ENCODE measurements at regions not wholly inside any gene's neighbourhood (a gene's known extent, or its start where the extent isn't known, plus 50 kb on each side); places are given as distances from the start of the nearest gene placed in this dataset.

DNA sequence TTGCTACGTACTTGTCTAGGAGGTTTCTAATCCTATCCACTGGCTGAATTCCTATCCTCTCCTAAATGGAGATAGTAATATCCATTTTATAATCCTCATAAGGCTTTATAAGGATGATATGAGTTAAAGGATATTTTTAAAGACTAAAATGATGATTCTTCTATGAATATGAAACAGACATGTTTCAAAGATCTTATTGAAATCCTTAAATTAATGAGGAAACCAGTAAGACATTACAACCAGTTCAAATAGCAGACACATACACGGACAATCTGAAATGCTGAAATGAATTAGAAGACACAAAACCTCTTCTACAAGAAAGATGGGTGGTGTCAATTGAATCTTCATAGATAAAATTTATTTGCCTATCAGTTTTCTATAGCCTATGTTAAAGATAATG, 132.9 kb upstream of the ANK3 start:
- DNase-seq = no peak
- no peaks in the 10 kb centered on the region for H3K36me3 ChIP-seq (replicated peaks)
- H3K27ac ChIP-seq = no peak overlapping the region
- TF ChIP-seq, protein P1, sequence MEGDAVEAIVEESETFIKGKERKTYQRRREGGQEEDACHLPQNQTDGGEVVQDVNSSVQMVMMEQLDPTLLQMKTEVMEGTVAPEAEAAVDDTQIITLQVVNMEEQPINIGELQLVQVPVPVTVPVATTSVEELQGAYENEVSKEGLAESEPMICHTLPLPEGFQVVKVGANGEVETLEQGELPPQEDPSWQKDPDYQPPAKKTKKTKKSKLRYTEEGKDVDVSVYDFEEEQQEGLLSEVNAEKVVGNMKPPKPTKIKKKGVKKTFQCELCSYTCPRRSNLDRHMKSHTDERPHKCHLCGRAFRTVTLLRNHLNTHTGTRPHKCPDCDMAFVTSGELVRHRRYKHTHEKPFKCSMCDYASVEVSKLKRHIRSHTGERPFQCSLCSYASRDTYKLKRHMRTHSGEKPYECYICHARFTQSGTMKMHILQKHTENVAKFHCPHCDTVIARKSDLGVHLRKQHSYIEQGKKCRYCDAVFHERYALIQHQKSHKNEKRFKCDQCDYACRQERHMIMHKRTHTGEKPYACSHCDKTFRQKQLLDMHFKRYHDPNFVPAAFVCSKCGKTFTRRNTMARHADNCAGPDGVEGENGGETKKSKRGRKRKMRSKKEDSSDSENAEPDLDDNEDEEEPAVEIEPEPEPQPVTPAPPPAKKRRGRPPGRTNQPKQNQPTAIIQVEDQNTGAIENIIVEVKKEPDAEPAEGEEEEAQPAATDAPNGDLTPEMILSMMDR (IDR thresholded peaks at IDR 0.05; ENCODE audit: low read depth, low read length, missing control alignments) = no peak
- no peaks in the 10 kb centered on the region for H3K27me3 ChIP-seq (replicated peaks)
- H3K4me3 ChIP-seq (ENCODE audit: low read depth, low read length) = no peak overlapping the region
- in situ Hi-C loops (cut with HindIII; ENCODE audit: low pct_ligation_motif_present, low sequenced_read_pairs) = no loop called here

DNA sequence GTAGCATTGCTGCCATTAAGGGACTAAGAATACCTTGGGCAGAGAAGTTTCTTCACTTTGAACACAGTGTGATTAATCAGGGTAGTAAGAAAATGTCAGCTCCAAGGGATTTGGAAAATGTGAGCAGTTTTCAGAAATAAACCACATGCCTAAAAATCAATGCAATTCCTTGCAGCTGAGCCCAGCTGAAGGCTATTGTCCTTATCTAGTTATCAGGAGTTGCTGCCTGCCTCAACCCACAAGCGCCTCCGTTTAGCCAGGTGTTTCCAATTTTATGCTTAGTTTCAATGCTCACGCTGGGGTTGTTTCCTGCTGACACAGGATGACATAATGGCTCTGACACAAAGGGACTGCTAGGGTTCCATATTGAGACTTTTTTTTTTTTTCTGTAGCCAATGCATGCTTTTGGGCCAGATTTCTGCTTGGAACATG, 132.3 kb upstream of the ANK3 start:
- Histone ChIP-seq H3K27ac (no peak overlapping the region), H3K36me3 (replicated peaks) (no peaks in the 10 kb centered on the region), H3K4me3 (ENCODE audit: low read depth, low read length) (no peak overlapping the region), H3K27me3 (replicated peaks) (no peaks in the 10 kb centered on the region)
- in situ Hi-C loops (cut with HindIII; ENCODE audit: low pct_ligation_motif_present, low sequenced_read_pairs) = no loop called here
- peak; percentile 53 for DNase-seq
- TF ChIP-seq, protein P1 (IDR thresholded peaks at IDR 0.05; ENCODE audit: low read depth, low read length, missing control alignments) = no peak

DNA sequence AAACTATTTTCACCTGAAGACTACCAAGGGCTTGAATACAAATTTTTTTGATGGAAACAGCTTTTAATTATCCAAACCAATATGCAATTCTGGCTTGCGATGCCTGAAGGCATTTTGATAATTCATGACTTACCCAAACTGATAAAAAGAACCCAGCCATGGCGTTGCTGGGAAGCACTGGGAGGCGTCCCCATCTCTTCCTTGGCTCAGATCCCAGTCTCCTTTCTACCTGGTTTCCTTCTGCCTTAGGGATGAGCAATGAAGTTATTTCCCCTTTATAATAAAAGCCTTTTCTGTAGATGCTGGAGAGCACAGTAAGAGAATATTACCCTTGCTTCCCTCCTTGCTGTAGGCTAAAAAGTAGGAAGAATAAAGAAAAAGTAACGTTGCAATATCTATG, 129.1 kb upstream of the ANK3 start:
- Histone ChIP-seq H3K27me3 (replicated peaks) (no peaks in the 10 kb centered on the region), H3K36me3 (replicated peaks) (no peaks in the 10 kb centered on the region), H3K27ac (no peak overlapping the region), H3K4me3 (ENCODE audit: low read depth, low read length) (no peak overlapping the region)
- in situ Hi-C loops (cut with HindIII; ENCODE audit: low pct_ligation_motif_present, low sequenced_read_pairs) = no loop called here
- TF ChIP-seq, protein P1 (IDR thresholded peaks at IDR 0.05; ENCODE audit: low read depth, low read length, missing control alignments) = no peak
- no peak for DNase-seq

DNA sequence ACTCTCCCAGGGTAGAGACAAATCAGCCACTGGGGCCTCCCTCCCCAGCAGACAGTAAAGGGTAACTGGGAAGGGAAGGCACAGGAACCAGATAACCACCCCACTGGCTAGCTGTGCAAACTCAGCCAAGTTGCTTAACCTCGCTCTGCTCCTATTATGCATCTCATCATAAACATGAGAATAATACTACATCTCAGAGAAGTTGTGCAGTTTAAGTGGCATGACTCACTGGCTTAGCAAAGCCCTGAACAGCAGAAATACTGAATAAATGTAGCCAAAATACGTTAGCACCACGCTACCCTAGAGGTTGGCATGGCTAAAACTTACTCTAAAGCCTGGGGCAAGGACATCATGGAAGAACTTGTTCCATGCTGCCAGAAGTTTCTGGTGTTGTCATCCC, 128.1 kb upstream of the ANK3 start:
- no peak for DNase-seq
- TF ChIP-seq, protein P1 (IDR thresholded peaks at IDR 0.05; ENCODE audit: low read depth, low read length, missing control alignments) = no peak

DNA sequence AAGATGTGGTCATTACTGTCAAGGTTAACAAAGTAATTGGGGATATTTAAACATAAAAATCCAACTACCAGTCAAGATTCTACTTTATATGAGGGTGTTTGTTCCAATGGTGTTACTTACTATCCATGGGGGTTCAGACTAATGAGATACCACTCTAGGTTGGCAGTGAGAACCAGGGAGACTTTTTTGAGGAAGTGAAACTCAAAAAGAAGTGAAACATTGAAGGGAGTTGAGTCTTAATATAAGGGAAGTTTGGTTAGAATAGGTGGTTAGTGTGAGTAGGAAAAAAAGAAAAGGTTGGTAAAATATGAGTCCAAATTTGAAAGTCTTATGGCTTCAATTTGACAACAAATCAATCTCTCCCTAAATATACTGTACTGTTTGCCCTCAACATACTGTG, 123.6 kb upstream of the ANK3 start:
- H3K27me3 ChIP-seq (replicated peaks) = no peaks in the 10 kb centered on the region
- TF ChIP-seq, protein P1 (IDR thresholded peaks at IDR 0.05; ENCODE audit: low read depth, low read length, missing control alignments) = no peak
- H3K27ac ChIP-seq = no peak overlapping the region
- no peaks in the 10 kb centered on the region for H3K36me3 ChIP-seq (replicated peaks)
- in situ Hi-C loops (cut with HindIII; ENCODE audit: low pct_ligation_motif_present, low sequenced_read_pairs) = no loop called here
- H3K4me3 ChIP-seq (ENCODE audit: low read depth, low read length) = no peak overlapping the region
- DNase-seq = no peak

More for the DNA sequence above, 128.1 kb upstream of the ANK3 start:
- Histone ChIP-seq H3K27me3 (replicated peaks) (no peaks in the 10 kb centered on the region), H3K36me3 (replicated peaks) (no peaks in the 10 kb centered on the region), H3K27ac (no peak overlapping the region), H3K4me3 (ENCODE audit: low read depth, low read length) (no peak overlapping the region)
- in situ Hi-C loops (cut with HindIII; ENCODE audit: low pct_ligation_motif_present, low sequenced_read_pairs) = no loop called here

DNA sequence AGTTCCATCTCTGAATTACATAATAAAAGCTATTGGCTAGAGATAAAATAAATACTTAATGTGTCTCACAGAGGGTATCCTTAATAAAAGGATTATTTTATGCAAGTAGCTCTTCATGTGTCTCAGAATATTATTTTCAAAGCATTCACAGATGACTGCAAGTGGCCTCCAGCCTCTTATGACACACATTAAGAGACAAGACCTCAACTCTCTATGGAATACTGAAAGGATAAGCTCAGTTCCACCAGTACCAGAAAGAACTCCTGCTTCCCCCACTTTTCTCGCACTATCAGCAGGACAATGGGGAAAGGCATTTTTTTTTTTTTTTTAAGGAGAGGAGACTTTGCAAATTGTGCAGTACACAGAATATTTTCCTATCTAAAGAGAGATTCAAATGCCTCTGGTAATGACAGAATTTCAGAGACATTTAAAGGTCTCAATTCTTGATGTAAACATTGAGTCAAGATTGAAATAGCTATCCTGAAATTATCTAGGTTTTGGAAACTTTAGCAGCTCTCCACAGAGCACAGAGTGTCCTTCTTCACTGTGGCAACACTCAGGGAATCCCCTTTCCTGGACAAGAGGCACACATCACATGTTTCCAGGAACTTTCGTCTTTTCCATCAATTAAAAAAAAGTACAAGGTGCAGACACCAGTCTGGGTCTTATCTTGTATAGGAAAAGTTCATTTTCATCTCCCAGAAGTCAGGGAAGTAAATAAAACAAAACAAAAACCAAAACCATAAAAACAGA, 122.0 kb upstream of the ANK3 start:
- in situ Hi-C loops (cut with HindIII; ENCODE audit: low pct_ligation_motif_present, low sequenced_read_pairs) = no loop called here
- H3K27ac ChIP-seq = no peak overlapping the region
- DNase-seq = no peak
- no peaks in the 10 kb centered on the region for H3K36me3 ChIP-seq (replicated peaks)
- H3K4me3 ChIP-seq (ENCODE audit: low read depth, low read length) = no peak overlapping the region
- no peaks in the 10 kb centered on the region for H3K27me3 ChIP-seq (replicated peaks)
- TF ChIP-seq, protein P1 (IDR thresholded peaks at IDR 0.05; ENCODE audit: low read depth, low read length, missing control alignments) = no peak

Data from brain microvascular endothelial cell (primary cell).